H9 (cell line): ENCODE measurements at regions not wholly inside any gene's neighbourhood (a gene's known extent, or its start where the extent isn't known, plus 50 kb on each side); places are given as distances from the start of the nearest gene placed in this dataset.

ENCODE experiments used
- DNase-seq: peaks from one replicate; pipeline ENCODE4 v3.0.0-alpha.2; 2017
- H2AFZ ChIP-seq: one replicate; pipeline ENCODE4 v1.6.1; 2013; ENCODE audit warnings: mild to moderate bottlenecking, low read length, control low read depth, moderate library complexity
- H2AK5ac ChIP-seq: 2 replicates; pipeline ENCODE4 v1.6.1; 2013; ENCODE audit warnings: low read length, control low read depth, mixed read lengths; ENCODE audit not compliant: insufficient read length
- H2BK120ac ChIP-seq: one replicate; pipeline ENCODE4 v1.6.1; 2013; ENCODE audit warnings: low read depth, mild to moderate bottlenecking, low read length, control low read depth, inconsistent platforms; ENCODE audit not compliant: poor library complexity, severe bottlenecking
- H2BK12ac ChIP-seq: 2 replicates; pipeline ENCODE4 v1.6.1; 2013; ENCODE audit warnings: low read length, control low read depth, mixed read lengths, low read depth; ENCODE audit not compliant: insufficient read length
- H2BK15ac ChIP-seq: 2 replicates; pipeline ENCODE4 v1.6.1; 2013; ENCODE audit warnings: low read depth, low read length, control low read depth
- H2BK20ac ChIP-seq: one replicate; pipeline ENCODE4 v1.6.1; 2013; ENCODE audit warnings: low read depth, mild to moderate bottlenecking, low read length, control low read depth, inconsistent platforms; ENCODE audit not compliant: poor library complexity, severe bottlenecking
- H2BK5ac ChIP-seq: 2 replicates; pipeline ENCODE4 v1.6.1; 2013; ENCODE audit warnings: low read length, control low read depth, mixed read lengths; ENCODE audit not compliant: insufficient read length
- H3K14ac ChIP-seq: 2 replicates; pipeline ENCODE4 v1.6.1; 2013; ENCODE audit warnings: low read length, control low read depth; ENCODE audit not compliant: insufficient read depth
- H3K18ac ChIP-seq: 2 replicates; pipeline ENCODE4 v1.6.1; 2013; ENCODE audit warnings: low read depth, mild to moderate bottlenecking, mixed read lengths, low read length, control low read depth; ENCODE audit not compliant: insufficient read length
- H3K23ac ChIP-seq: 2 replicates; pipeline ENCODE4 v1.6.1; 2013; ENCODE audit warnings: low read length, control low read depth, mixed read lengths, low read depth; ENCODE audit not compliant: insufficient read length
- H3K23me2 ChIP-seq: 2 replicates; pipeline ENCODE4 v1.6.1; 2013; ENCODE audit warnings: low read depth, mild to moderate bottlenecking, mixed read lengths, low read length, control low read depth; ENCODE audit not compliant: insufficient read length, poor library complexity, severe bottlenecking
- H3K27ac ChIP-seq: 2 replicates; pipeline ENCODE4 v1.5.1; 2013; ENCODE audit warnings: low read length, control low read depth, mixed read lengths, low read depth; ENCODE audit not compliant: insufficient read length
- H3K27me3 ChIP-seq: 2 replicates; pipeline ENCODE4 v1.6.1; 2013; ENCODE audit warnings: low read length, control low read depth, inconsistent platforms; ENCODE audit not compliant: insufficient read depth
- H3K4ac ChIP-seq: 2 replicates; pipeline ENCODE4 v1.6.1; 2013; ENCODE audit warnings: low read depth, mild to moderate bottlenecking, control low read depth, inconsistent platforms, low read length, moderate library complexity
- H3K4me1 ChIP-seq: 2 replicates; pipeline ENCODE4 v1.6.1; 2013; ENCODE audit warnings: low read length, control low read depth, inconsistent platforms; ENCODE audit not compliant: insufficient read depth
- H3K4me2 ChIP-seq: 2 replicates; pipeline ENCODE4 v1.6.1; 2013; ENCODE audit warnings: low read length, control low read depth, mixed read lengths; ENCODE audit not compliant: insufficient read length, insufficient read depth
- H3K56ac ChIP-seq: 2 replicates; pipeline ENCODE4 v1.6.1; 2013; ENCODE audit warnings: low read depth, mild to moderate bottlenecking, mixed read lengths, low read length, control low read depth; ENCODE audit not compliant: insufficient read length
- H3K79me1 ChIP-seq: 2 replicates; pipeline ENCODE4 v1.6.1; 2013; ENCODE audit warnings: low read depth, mild to moderate bottlenecking, moderate library complexity, low read length, control low read depth, inconsistent platforms; ENCODE audit not compliant: insufficient read depth, poor library complexity, severe bottlenecking
- H3K79me2 ChIP-seq: 2 replicates; pipeline ENCODE4 v1.6.1; 2013; ENCODE audit warnings: low read length, control low read depth, inconsistent platforms; ENCODE audit not compliant: insufficient read depth
- H3K9ac ChIP-seq: 2 replicates; pipeline ENCODE4 v1.6.1; 2013; ENCODE audit warnings: low read length, control low read depth, mixed read lengths; ENCODE audit not compliant: insufficient read length; ENCODE audit errors: extremely low read depth
- H3K9me3 ChIP-seq: one replicate; pipeline ENCODE4 v1.6.1; 2013; ENCODE audit warnings: low read depth, low read length, inconsistent platforms; ENCODE audit not compliant: control insufficient read depth
- H3T11ph ChIP-seq: one replicate; pipeline ENCODE4 v1.6.1; 2013; ENCODE audit warnings: mild to moderate bottlenecking, low read length, control low read depth, inconsistent platforms
- H4K20me1 ChIP-seq: one replicate; pipeline ENCODE4 v1.6.1; 2013; ENCODE audit not compliant: control insufficient read depth, insufficient read length, insufficient read depth
- H4K5ac ChIP-seq: 2 replicates; pipeline ENCODE4 v1.6.1; 2013; ENCODE audit warnings: low read depth, mild to moderate bottlenecking, mixed read lengths, low read length, control low read depth; ENCODE audit not compliant: insufficient read length
- H4K8ac ChIP-seq: replicated peaks from 2 replicates; pipeline ENCODE4 v1.6.1; 2013; ENCODE audit warnings: low read length, control low read depth, mixed read lengths, low read depth; ENCODE audit not compliant: insufficient read length
- H4K91ac ChIP-seq: 2 replicates; pipeline ENCODE4 v1.6.1; 2013; ENCODE audit warnings: low read depth, mild to moderate bottlenecking, moderate library complexity, mixed read lengths, low read length, control low read depth; ENCODE audit not compliant: insufficient read length
- H3K27ac Mint-ChIP-seq, 3 experiments: 2 replicates in 2 of 3; 3 replicates in 1 of 3; pipeline ENCODE4 v1.8.0; 2020 to 2021; ENCODE audit warnings: mixed read lengths in 3 of 3, mild to moderate bottlenecking in 1 of 3, moderate library complexity in 1 of 3
- H3K27me3 Mint-ChIP-seq: 2 replicates; pipeline ENCODE4 v1.8.0; 2021; ENCODE audit warnings: low read depth, mild to moderate bottlenecking, moderate library complexity, mixed read lengths
- H3K36me3 Mint-ChIP-seq, 3 experiments: 2 replicates in 2 of 3; 3 replicates in 1 of 3; pipeline ENCODE4 v1.8.0; 2020 to 2021; ENCODE audit warnings: low read depth in 3 of 3, mixed read lengths in 3 of 3; ENCODE audit not compliant: insufficient read depth in 1 of 3
- H3K4me1 Mint-ChIP-seq, 2 experiments: 2 replicates each; pipeline ENCODE4 v1.8.0; 2020; ENCODE audit warnings: mixed read lengths in 2 of 2
- H3K4me3 Mint-ChIP-seq, 2 experiments: 2 replicates in 1 of 2; 3 replicates in 1 of 2; pipeline ENCODE4 v1.8.0; 2020 to 2021; ENCODE audit warnings: mild to moderate bottlenecking in 2 of 2, mixed read lengths in 2 of 2, moderate library complexity in 1 of 2
- H3K9me3 Mint-ChIP-seq, 2 experiments: 2 replicates in 1 of 2; 3 replicates in 1 of 2; pipeline ENCODE4 v1.8.0; 2020; ENCODE audit warnings: mild to moderate bottlenecking in 2 of 2, mixed read lengths in 2 of 2, moderate library complexity in 1 of 2
- WGBS: extraction: QIAGEN DNeasy Blood & Tissue Kit; methylation state at CpG from one replicate; pipeline ENCODE4 v1.1.7; 2013; ENCODE audit warnings: missing lambda C conversion rate, low lambda C conversion rate, mixed read lengths; ENCODE audit not compliant: insufficient read length; ENCODE audit errors: extremely low coverage; 5-methylcytosine and 5-hydroxymethylcytosine counted together
- TF ChIP-seq, protein P1 (sequence below): fragments of 200-600 bp; sonication (generic); conservative IDR thresholded peaks from 3 replicates; pipeline ENCODE4 v1.8.0; 2021; ENCODE audit warnings: antibody characterized with exemption, mild to moderate bottlenecking

GRCh38 chr1:101474039-101474665, 237.3 kb downstream of the S1PR1 start:
- Histone ChIP-seq H2BK15ac (no peak overlapping the region), H2BK5ac (no peak overlapping the region), H3K23me2 (no peaks in the 10 kb centered on the region), H3K14ac (no peak overlapping the region), H4K91ac (no peak overlapping the region), H2AFZ (no peak overlapping the region), H3K4ac (no peak overlapping the region), H3K4me2 (no peak overlapping the region), H3K9ac (no peak overlapping the region), H3K27ac (no peak overlapping the region), H3K79me1 (no peaks in the 10 kb centered on the region), H3K9me3 (peaks cover 6% of the 10 kb centered on the region), H3K56ac (no peak overlapping the region), H2BK12ac (no peak overlapping the region), H2AK5ac (no peak overlapping the region), H2BK20ac (no peak overlapping the region), H3T11ph (no peak overlapping the region), H2BK120ac (no peak overlapping the region), H4K5ac (no peak overlapping the region), H3K23ac (no peak overlapping the region), H3K27me3 (no peaks in the 10 kb centered on the region), H4K20me1 (no peaks in the 10 kb centered on the region), H3K4me1 (no peaks in the 10 kb centered on the region), H3K18ac (no peak overlapping the region), H4K8ac (no peak overlapping the region), H3K79me2 (no peaks in the 10 kb centered on the region)
- H3K9me3 Mint-ChIP-seq, result peaks cover 0 to 6% of the 10 kb centered on the region in 2 experiments; a peak in 4 of 5 replicates
- TF ChIP-seq, protein P1, sequence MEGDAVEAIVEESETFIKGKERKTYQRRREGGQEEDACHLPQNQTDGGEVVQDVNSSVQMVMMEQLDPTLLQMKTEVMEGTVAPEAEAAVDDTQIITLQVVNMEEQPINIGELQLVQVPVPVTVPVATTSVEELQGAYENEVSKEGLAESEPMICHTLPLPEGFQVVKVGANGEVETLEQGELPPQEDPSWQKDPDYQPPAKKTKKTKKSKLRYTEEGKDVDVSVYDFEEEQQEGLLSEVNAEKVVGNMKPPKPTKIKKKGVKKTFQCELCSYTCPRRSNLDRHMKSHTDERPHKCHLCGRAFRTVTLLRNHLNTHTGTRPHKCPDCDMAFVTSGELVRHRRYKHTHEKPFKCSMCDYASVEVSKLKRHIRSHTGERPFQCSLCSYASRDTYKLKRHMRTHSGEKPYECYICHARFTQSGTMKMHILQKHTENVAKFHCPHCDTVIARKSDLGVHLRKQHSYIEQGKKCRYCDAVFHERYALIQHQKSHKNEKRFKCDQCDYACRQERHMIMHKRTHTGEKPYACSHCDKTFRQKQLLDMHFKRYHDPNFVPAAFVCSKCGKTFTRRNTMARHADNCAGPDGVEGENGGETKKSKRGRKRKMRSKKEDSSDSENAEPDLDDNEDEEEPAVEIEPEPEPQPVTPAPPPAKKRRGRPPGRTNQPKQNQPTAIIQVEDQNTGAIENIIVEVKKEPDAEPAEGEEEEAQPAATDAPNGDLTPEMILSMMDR, result peak; percentile 80
- no peak for DNase-seq
- no peak overlapping the region for H3K27ac Mint-ChIP-seq
- no peaks in the 10 kb centered on the region; the same call in 1 of the 2 replicates for H3K27me3 Mint-ChIP-seq
- no peak overlapping the region for H3K4me3 Mint-ChIP-seq
- H3K4me1 Mint-ChIP-seq, result no peaks in the 10 kb centered on the region
- no peaks in the 10 kb centered on the region for H3K36me3 Mint-ChIP-seq
- no CpG with 5 or more reads among the region's 1 CpG for WGBS
